GM12878 (cell line): ENCODE measurements at regions not wholly inside any gene's neighbourhood (a gene's known extent, or its start where the extent isn't known, plus 50 kb on each side); places are given as distances from the start of the nearest gene placed in this dataset.

Experiments used
- ATAC-seq: fragments of 200-7000 bp; cut with Tn5 transposase; 3 replicates; pipeline ENCODE4 v1.9.1; 2020; ENCODE audit warnings: mild to moderate bottlenecking, moderate library complexity
- BruUV-seq: library from RNA; stranded (reverse); fragments of 400-500 nt; replicated peaks from 2 replicates; lab custom pipeline; 2021; lab: Mats Ljungman, UMichigan
- CTCF ChIA-PET: fragments of 300-600 bp; sonication (Branson Sonifier 250); formaldehyde crosslinking; extraction: SDS; loops from one replicate; lab custom pipeline; 2021; ENCODE audit warnings: inconsistent platforms; lab: Yijun Ruan, JAX
- POLR2A ChIA-PET: fragments of 350-600 bp; formaldehyde crosslinking; extraction: SDS; loops from one replicate; lab custom pipeline; 2021; ENCODE audit warnings: inconsistent platforms; lab: Charles Lee
- RAD21 ChIA-PET: fragments of 300-600 bp; sonication (Branson Sonifier 250); formaldehyde crosslinking; loops from one replicate; lab custom pipeline; 2023; ENCODE audit warnings: antibody characterized with exemption; ENCODE audit not compliant: unreplicated experiment; lab: Charles Lee
- SMC1A ChIA-PET: fragments of 300-600 bp; sonication (Branson Sonifier 250); formaldehyde crosslinking; loops from one replicate; lab custom pipeline; 2023; ENCODE audit not compliant: unreplicated experiment, uncharacterized antibody; lab: Charles Lee
- DNase-seq: peaks from one replicate; pipeline ENCODE4 v3.0.0-alpha.2; 2011; ENCODE audit warnings: low read depth, low spot score
- FAIRE-seq: peaks from 3 replicates; lab custom pipeline; 2011; peaks lifted over from hg19 to GRCh38; lab: Jason Lieb, UNC
- H2AFZ ChIP-seq: 2 replicates; pipeline ENCODE4 v1.6.0; 2011; ENCODE audit warnings: low read depth, low read length, control low read depth; ENCODE audit not compliant: control insufficient read depth
- H3K27ac ChIP-seq: 2 replicates; pipeline ENCODE4 v1.5.1; 2011; ENCODE audit warnings: control low read depth; ENCODE audit not compliant: control insufficient read depth, insufficient read depth
- H3K27me3 ChIP-seq, 2 experiments: replicated peaks in 1 of 2; 2 replicates each; pipeline versions ENCODE4 v1.6.0 to v1.6.1; 2011; ENCODE audit warnings: low read length in 1 of 2; ENCODE audit not compliant: control insufficient read depth in 2 of 2, insufficient read depth in 2 of 2
- H3K36me3 ChIP-seq, 2 experiments: 2 replicates each; pipeline ENCODE4 v1.5.1; 2011; ENCODE audit warnings: low read length in 1 of 2; ENCODE audit not compliant: control insufficient read depth in 2 of 2, insufficient read depth in 2 of 2
- H3K4me1 ChIP-seq: 2 replicates; pipeline ENCODE4 v1.6.1; 2011; ENCODE audit warnings: mild to moderate bottlenecking, low read length, moderate library complexity, mixed read lengths; ENCODE audit not compliant: control insufficient read depth, insufficient read depth
- H3K4me2 ChIP-seq: 2 replicates; pipeline ENCODE4 v1.6.0; 2011; ENCODE audit warnings: control low read depth; ENCODE audit not compliant: control insufficient read depth, insufficient read depth
- H3K4me3 ChIP-seq: fragments of 200-600 bp; sonication (generic); 2 replicates; pipeline ENCODE4 v1.5.1; 2016
- H3K79me2 ChIP-seq: 2 replicates; pipeline ENCODE4 v1.6.0; 2011; ENCODE audit warnings: low read length; ENCODE audit not compliant: control insufficient read depth, insufficient read depth
- H3K9ac ChIP-seq: 2 replicates; pipeline ENCODE4 v1.8.0; 2011; ENCODE audit warnings: low read length, control low read depth, mixed read lengths; ENCODE audit not compliant: control insufficient read depth, insufficient read depth
- H3K9me3 ChIP-seq: replicated peaks from 3 replicates; pipeline ENCODE4 v1.5.1; 2011; ENCODE audit warnings: mild to moderate bottlenecking, low read length; ENCODE audit not compliant: control insufficient read depth, insufficient read depth
- H4K20me1 ChIP-seq: 2 replicates; pipeline ENCODE4 v1.6.0; 2011; ENCODE audit not compliant: control insufficient read depth, insufficient read depth
- BCLAF1 ChIP-seq: fragments of 450-650 bp; IDR thresholded peaks from 2 replicates; pipeline ENCODE4 v1.6.1; 2017; ENCODE audit warnings: antibody characterized with exemption, mild to moderate bottlenecking, moderate library complexity
- CHD2 ChIP-seq: IDR thresholded peaks from 2 replicates; pipeline ENCODE4 v1.6.1; 2011; ENCODE audit warnings: low read depth, low read length, improper control_type of control experiment, borderline replicate concordance
- CREM ChIP-seq: IDR thresholded peaks from 2 replicates; pipeline ENCODE4 v1.6.1; 2014; ENCODE audit warnings: antibody characterized with exemption, low read depth
- DPF2 ChIP-seq: fragments of 450-650 bp; IDR thresholded peaks from 2 replicates; pipeline ENCODE4 v1.6.1; 2017; ENCODE audit warnings: mild to moderate bottlenecking
- ELK1 ChIP-seq: IDR thresholded peaks from 2 replicates; pipeline ENCODE4 v1.6.1; 2012; ENCODE audit warnings: low read depth, low read length, improper control_type of control experiment
- GATAD2B ChIP-seq: fragments of 450-650 bp; conservative IDR thresholded peaks from 2 replicates; pipeline ENCODE4 v1.6.1; 2017; ENCODE audit warnings: low read depth, mild to moderate bottlenecking, moderate library complexity
- MXI1 ChIP-seq: fragments of 150-350 bp; IDR thresholded peaks from 2 replicates; pipeline ENCODE4 v1.6.1; 2011; ENCODE audit warnings: low read depth, mild to moderate bottlenecking, inconsistent platforms, low read length, improper control_type of control experiment
- NFIC ChIP-seq: IDR thresholded peaks from 2 replicates; pipeline ENCODE4 v1.6.1; 2012; ENCODE audit warnings: low read depth, mild to moderate bottlenecking, inconsistent platforms, low read length, moderate library complexity
- NFXL1 ChIP-seq: fragments of 450-650 bp; IDR thresholded peaks from 2 replicates; pipeline ENCODE4 v1.6.1; 2017; ENCODE audit warnings: antibody characterized with exemption, mild to moderate bottlenecking, borderline replicate concordance
- NFYA ChIP-seq: IDR thresholded peaks from 2 replicates; pipeline ENCODE4 v1.6.1; 2011; ENCODE audit warnings: low read depth, mild to moderate bottlenecking, low read length, improper control_type of control experiment, borderline replicate concordance
- PAX5 ChIP-seq: IDR thresholded peaks from 2 replicates; pipeline ENCODE4 v1.6.1; 2011; ENCODE audit warnings: low read depth, low read length, borderline replicate concordance
- RB1 ChIP-seq: fragments of 450-650 bp; formaldehyde crosslinking; IDR thresholded peaks from 2 replicates; pipeline ENCODE4 v1.6.1; 2017; ENCODE audit warnings: mild to moderate bottlenecking, borderline replicate concordance
- SIN3A ChIP-seq: IDR thresholded peaks from 2 replicates; pipeline ENCODE4 v1.6.1; 2012; ENCODE audit warnings: low read depth, low read length, improper control_type of control experiment
- SMARCA5 ChIP-seq: fragments of 450-650 bp; IDR thresholded peaks from 2 replicates; pipeline ENCODE4 v1.6.1; 2017; ENCODE audit warnings: mild to moderate bottlenecking
- ZNF207 ChIP-seq: fragments of 450-650 bp; IDR thresholded peaks from 2 replicates; pipeline ENCODE4 v1.6.1; 2014; ENCODE audit warnings: antibody characterized with exemption, mild to moderate bottlenecking, borderline replicate concordance
- ZNF622 ChIP-seq: fragments of 450-650 bp; IDR thresholded peaks from 2 replicates; pipeline ENCODE4 v1.6.1; 2017; ENCODE audit warnings: mild to moderate bottlenecking, inconsistent platforms
- WGBS: methylation state at CpG from one replicate; pipeline ENCODE4 v1.1.6; 2016; ENCODE audit warnings: low lambda C conversion rate; ENCODE audit not compliant: insufficient replicate concordance, insufficient coverage; ENCODE audit errors: missing lambda C conversion rate; 5-methylcytosine and 5-hydroxymethylcytosine counted together
- in situ Hi-C: fragments of 300-500 bp; cut with MboI; formaldehyde crosslinking; loops from 9 replicates; pipeline ENCODE4 v1.14.3; 2018; ENCODE audit warnings: mixed read lengths
- intact Hi-C: fragments of 100-400 bp; cut with micrococcal nuclease; formaldehyde crosslinking; loops from one replicate; pipeline ENCODE4 v1.14.2; 2022; ENCODE audit not compliant: unreplicated experiment

- 0% methylated on average over 4 of the region's 4 CpGs for WGBS
- no peak overlapping the region for H3K4me2 ChIP-seq
These were observed 105.3 kb upstream of the KCNG1 start for GRCh38 chr20:51128198-51128597.

GRCh38 chr20:51127713-51128112, 104.8 kb upstream of the KCNG1 start:
- Histone ChIP-seq H3K4me2 (no peak overlapping the region; the same call in 1 of the 2 replicates), H3K4me1 (no peaks in the 10 kb centered on the region; the same call in 1 of the 2 replicates), H3K27me3 (peaks cover 2% of the 10 kb centered on the region in 2 experiments; a peak in 1 of 4 replicates), H4K20me1 (no peaks in the 10 kb centered on the region), H2AFZ (no peak overlapping the region), H3K4me3 (no peak overlapping the region), H3K9ac (no peak overlapping the region), H3K36me3 (no peaks in the 10 kb centered on the region), H3K79me2 (no peaks in the 10 kb centered on the region), H3K27ac (no peak overlapping the region), H3K9me3 (no peaks in the 10 kb centered on the region)
- ChIA-PET SMC1A (no interaction called here), RAD21 (no interaction called here), CTCF (no interaction called here), POLR2A (no interaction called here)
- no peak for DNase-seq
- WGBS = 6% methylated on average over 4 of the region's 4 CpGs
- no peak for ATAC-seq
- no peak for FAIRE-seq
- intact Hi-C loops = no loop called here
- in situ Hi-C loops = no loop called here
- no TSS peak for BruUV-seq
- TF ChIP-seq ZNF622 = no peak
- TF ChIP-seq SIN3A = no peak
- no peak for TF ChIP-seq CREM
- TF ChIP-seq NFXL1 = no peak
- TF ChIP-seq DPF2 = no peak
- TF ChIP-seq NFIC = no peak
- TF ChIP-seq NFYA = no peak
- TF ChIP-seq ZNF207 = no peak
- TF ChIP-seq CHD2 = no peak
- TF ChIP-seq MXI1 = no peak
- TF ChIP-seq BCLAF1 = no peak
- TF ChIP-seq, all 136 proteins: peak for 0

More at GRCh38 chr20:51128198-51128597, 105.3 kb upstream of the KCNG1 start:
- intact Hi-C loops = no loop called here
- FAIRE-seq (no peak), DNase-seq (no peak), ATAC-seq (peak; percentile 70)
- ChIA-PET CTCF (no interaction called here), RAD21 (no interaction called here), POLR2A (no interaction called here), SMC1A (no interaction called here)
- Histone ChIP-seq H2AFZ (no peak overlapping the region), H3K27me3 (peaks cover 0 to 2% of the 10 kb centered on the region in 2 experiments; a peak in 1 of 4 replicates), H3K9me3 (no peaks in the 10 kb centered on the region), H3K9ac (no peak overlapping the region), H3K36me3 (no peaks in the 10 kb centered on the region), H3K27ac (no peak overlapping the region), H4K20me1 (no peaks in the 10 kb centered on the region), H3K4me1 (no peaks in the 10 kb centered on the region; the same call in 1 of the 2 replicates), H3K4me3 (no peak overlapping the region), H3K79me2 (no peaks in the 10 kb centered on the region)
- BruUV-seq = no TSS peak
- TF ChIP-seq ELK1 (no peak), GATAD2B (no peak), RB1 (no peak), PAX5 (peak; percentile 55; the same call in 1 of the 2 replicates), SMARCA5 (no peak)
- in situ Hi-C loops = no loop called here
